Spleen (tissue), 7 donors: ENCODE measurements at regions not wholly inside any gene's neighbourhood (a gene's known extent, or its start where the extent isn't known, plus 50 kb on each side); places are given as distances from the start of the nearest gene placed in this dataset.

Source experiments
- POLR2A ChIP-seq, 3 donors: fragments of 450-650 bp; IDR thresholded peaks; one replicate each; pipeline ENCODE4 v1.5.1; 2017; ENCODE audit warnings: antibody characterized with exemption in 3 of 3, mild to moderate bottlenecking in 1 of 3
- POLR2AphosphoS5 ChIP-seq, 3 donors: sonication (generic); formaldehyde crosslinking; IDR thresholded peaks; one replicate each; pipeline ENCODE4 v1.5.1; 2017; ENCODE audit warnings: antibody characterized with exemption in 3 of 3
- TF ChIP-seq, protein P1 (sequence below), 11 experiments: fragments of 200-600 bp in 7 of 11; fragments of 450-650 bp in 4 of 11; sonication (generic) in 4 of 11; IDR thresholded peaks in 8 of 11; conservative IDR thresholded peaks in 3 of 11; 1 replicate in 7 of 11; 2 replicates in 4 of 11; pipeline versions ENCODE4 v1.4.0 to v1.8.0; 2016 to 2021; ENCODE audit warnings: antibody characterized with exemption in 11 of 11, inconsistent platforms in 4 of 11, mild to moderate bottlenecking in 1 of 11
- donor health status: DM: no; HTN: no; CAD: no; lungs with moderate emphysema.
- donor health status: DM: no; HTN: no; CAD: no.
- donor health status: DM: no; HTN: no; CAD: no.

DNA sequence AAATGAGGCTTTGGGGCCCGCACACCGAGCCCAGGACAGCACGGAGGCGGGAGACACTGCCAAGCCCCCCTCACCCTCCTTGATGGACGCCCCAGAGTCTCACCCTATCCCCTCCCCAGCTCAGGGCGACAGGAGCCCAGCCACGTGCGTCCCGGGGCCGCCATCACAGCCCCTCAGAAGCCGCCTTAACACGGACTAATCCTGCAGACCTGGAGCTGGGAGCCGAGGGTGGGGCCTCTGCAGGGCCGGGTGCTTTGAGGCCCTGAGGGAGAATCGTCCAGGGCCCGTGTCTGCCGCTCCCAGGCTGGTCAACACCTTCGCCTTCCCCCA is 79.7 kb upstream of the FBRSL1 start:
- TF ChIP-seq, protein P1, sequence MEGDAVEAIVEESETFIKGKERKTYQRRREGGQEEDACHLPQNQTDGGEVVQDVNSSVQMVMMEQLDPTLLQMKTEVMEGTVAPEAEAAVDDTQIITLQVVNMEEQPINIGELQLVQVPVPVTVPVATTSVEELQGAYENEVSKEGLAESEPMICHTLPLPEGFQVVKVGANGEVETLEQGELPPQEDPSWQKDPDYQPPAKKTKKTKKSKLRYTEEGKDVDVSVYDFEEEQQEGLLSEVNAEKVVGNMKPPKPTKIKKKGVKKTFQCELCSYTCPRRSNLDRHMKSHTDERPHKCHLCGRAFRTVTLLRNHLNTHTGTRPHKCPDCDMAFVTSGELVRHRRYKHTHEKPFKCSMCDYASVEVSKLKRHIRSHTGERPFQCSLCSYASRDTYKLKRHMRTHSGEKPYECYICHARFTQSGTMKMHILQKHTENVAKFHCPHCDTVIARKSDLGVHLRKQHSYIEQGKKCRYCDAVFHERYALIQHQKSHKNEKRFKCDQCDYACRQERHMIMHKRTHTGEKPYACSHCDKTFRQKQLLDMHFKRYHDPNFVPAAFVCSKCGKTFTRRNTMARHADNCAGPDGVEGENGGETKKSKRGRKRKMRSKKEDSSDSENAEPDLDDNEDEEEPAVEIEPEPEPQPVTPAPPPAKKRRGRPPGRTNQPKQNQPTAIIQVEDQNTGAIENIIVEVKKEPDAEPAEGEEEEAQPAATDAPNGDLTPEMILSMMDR (IDR thresholded peaks at IDR 0.05 in 8 of 11, conservative IDR thresholded peaks at IDR 0.05 in 3 of 11), result no peak
- TF ChIP-seq POLR2AphosphoS5 (IDR thresholded peaks at IDR 0.05) (no peak), POLR2A (IDR thresholded peaks at IDR 0.05) (no peak)
